Adrenal gland (tissue), 9 donors: ENCODE measurements at regions not wholly inside any gene's neighbourhood (a gene's known extent, or its start where the extent isn't known, plus 50 kb on each side); places are given as distances from the start of the nearest gene placed in this dataset.

Experiments used
- DNase-seq, 7 donors: peaks; one replicate each; pipeline ENCODE4 v3.0.0-alpha.2; 2019 to 2020
- H3K27ac ChIP-seq, 5 donors: fragments of 200-600 bp; sonication (generic) in 4 of 5; 1 replicate in 3 of 5; 2 replicates in 2 of 5; pipeline versions ENCODE4 v1.5.1 to v1.8.0; 2016 to 2020; ENCODE audit warnings: mild to moderate bottlenecking in 1 of 5
- H3K27me3 ChIP-seq: fragments of 200-600 bp; 2 replicates; pipeline ENCODE4 v1.8.0; 2021
- H3K36me3 ChIP-seq, 2 donors: fragments of 200-600 bp; replicated peaks in 1 of 2; 1 replicate in 1 of 2; 2 replicates in 1 of 2; pipeline versions ENCODE4 v1.5.1 to v1.8.0; 2018 to 2022
- H3K4me1 ChIP-seq, 2 donors: fragments of 200-600 bp; replicated peaks in 1 of 2; 1 replicate in 1 of 2; 2 replicates in 1 of 2; pipeline versions ENCODE4 v1.5.1 to v1.8.0; 2018 to 2021
- H3K4me3 ChIP-seq, 4 donors: fragments of 200-600 bp; sonication (generic) in 3 of 4; one replicate each; pipeline ENCODE4 v1.5.1; 2016 to 2018
- H3K9me3 ChIP-seq, 3 donors: fragments of 200-600 bp; sonication (generic) in 1 of 3; replicated peaks in 1 of 3; 1 replicate in 2 of 3; 2 replicates in 1 of 3; pipeline versions ENCODE4 v1.5.1 to v1.8.0; 2016 to 2021
- CTCF ChIP-seq, 6 experiments: fragments of 450-650 bp in 4 of 6; fragments of 200-600 bp in 2 of 6; sonication (generic) in 1 of 6; IDR thresholded peaks; 1 replicate in 5 of 6; 2 replicates in 1 of 6; pipeline versions ENCODE4 v1.5.1 to v1.8.0; 2016 to 2021; ENCODE audit warnings: antibody characterized with exemption in 6 of 6, mild to moderate bottlenecking in 2 of 6, moderate library complexity in 1 of 6
- POLR2A ChIP-seq, 2 donors: fragments of 450-650 bp; IDR thresholded peaks; one replicate each; pipeline ENCODE4 v1.6.1; 2017; ENCODE audit warnings: antibody characterized with exemption in 2 of 2, mild to moderate bottlenecking in 2 of 2, moderate library complexity in 1 of 2
- WGBS, 4 donors: extraction: QIAGEN DNeasy Blood & Tissue Kit in 2 of 4; methylation state at CpG; one replicate each; pipeline versions ENCODE4 v1.1.5 to v1.1.7; 2013 to 2017; 5-methylcytosine and 5-hydroxymethylcytosine counted together
- intact Hi-C, 2 donors: fragments of 100-400 bp; cut with DNase I; formaldehyde crosslinking; loops; one replicate each; pipeline versions ENCODE4 v1.14.1 to v1.15.0; 2022 to 2023
- donor health status: healthy with polysubstance abuse.
- donor health status: Bipolar disorder and iron deficiency.
- donor health status: DM: yes; HTN: yes; CAD: no.
- donor health status: DM: no; HTN: no; CAD: no.
- donor health status: DM: no; HTN: no; CAD: no.

- intact Hi-C loops, result no loop called here
- no peaks in the 10 kb centered on the region for H3K36me3 ChIP-seq
These were observed 69.2 kb downstream of the ISG20 start for GRCh38 chr15:88707771-88708654.

GRCh38 chr15:88708655-88709054 lies 69.8 kb downstream of the ISG20 start:
- Histone ChIP-seq H3K4me1 (no peaks in the 10 kb centered on the region), H3K4me3 (no peak overlapping the region), H3K27ac (no peak overlapping the region), H3K27me3 (no peaks in the 10 kb centered on the region), H3K36me3 (no peaks in the 10 kb centered on the region), H3K9me3 (no peaks in the 10 kb centered on the region)
- 58 to 78% (median 75%) methylated on average over 7 to 8 of the region's 8 CpGs for WGBS, 4 donors
- no peak for TF ChIP-seq CTCF (IDR thresholded peaks at IDR 0.05)
- TF ChIP-seq POLR2A (IDR thresholded peaks at IDR 0.05), result no peak
- peak in 2 of 7 donors; percentile 22 to 41 for DNase-seq
- intact Hi-C loops, result no loop called here

More at GRCh38 chr15:88707771-88708654, 69.2 kb downstream of the ISG20 start:
- WGBS, 4 donors, result 68 to 80% (median 75%) methylated on average over 3 to 8 of the region's 8 CpGs
- Histone ChIP-seq H3K9me3 (no peaks in the 10 kb centered on the region), H3K27me3 (no peaks in the 10 kb centered on the region), H3K27ac (no peak overlapping the region), H3K4me3 (no peak overlapping the region), H3K4me1 (no peaks in the 10 kb centered on the region)
- DNase-seq, result no peak
- no peak for TF ChIP-seq CTCF (IDR thresholded peaks at IDR 0.05)
- no peak for TF ChIP-seq POLR2A (IDR thresholded peaks at IDR 0.05)

- Histone ChIP-seq H3K4me1 (no peaks in the 10 kb centered on the region), H3K27me3 (no peaks in the 10 kb centered on the region), H3K4me3 (no peak overlapping the region), H3K36me3 (no peaks in the 10 kb centered on the region), H3K27ac (no peak overlapping the region), H3K9me3 (no peaks in the 10 kb centered on the region)
- peak in 1 of 7 donors; percentile 21 for DNase-seq
- 74 to 80% (median 76%) methylated on average over 10 of the region's 10 CpGs for WGBS, 4 donors
- no peak for TF ChIP-seq POLR2A (IDR thresholded peaks at IDR 0.05)
- no peak for TF ChIP-seq CTCF (IDR thresholded peaks at IDR 0.05)
- intact Hi-C loops, result no loop called here
These were observed 71.4 kb downstream of the ISG20 start for GRCh38 chr15:88710027-88710715.

GRCh38 chr15:88711806-88712205 lies 73.0 kb downstream of the ISG20 start:
- 68 to 91% (median 75%) methylated on average over 4 of the region's 4 CpGs for WGBS, 4 donors
- Histone ChIP-seq H3K4me1 (no peaks in the 10 kb centered on the region), H3K9me3 (no peaks in the 10 kb centered on the region), H3K36me3 (no peaks in the 10 kb centered on the region), H3K27me3 (no peaks in the 10 kb centered on the region), H3K27ac (no peak overlapping the region), H3K4me3 (no peak overlapping the region)
- peak in 1 of 7 donors; percentile 49 for DNase-seq
- intact Hi-C loops, result no loop called here
- no peak for TF ChIP-seq POLR2A (IDR thresholded peaks at IDR 0.05)
- no peak for TF ChIP-seq CTCF (IDR thresholded peaks at IDR 0.05)
